GM18858 (cell line): ENCODE measurements at regions not wholly inside any gene's neighbourhood (a gene's known extent, or its start where the extent isn't known, plus 50 kb on each side); places are given as distances from the start of the nearest gene placed in this dataset.

Experiments used
- ATAC-seq: cut with Tn5 transposase; IDR thresholded peaks from one replicate; pipeline ENCODE4 v1.9.1; 2021; ENCODE audit not compliant: unreplicated experiment

DNA sequence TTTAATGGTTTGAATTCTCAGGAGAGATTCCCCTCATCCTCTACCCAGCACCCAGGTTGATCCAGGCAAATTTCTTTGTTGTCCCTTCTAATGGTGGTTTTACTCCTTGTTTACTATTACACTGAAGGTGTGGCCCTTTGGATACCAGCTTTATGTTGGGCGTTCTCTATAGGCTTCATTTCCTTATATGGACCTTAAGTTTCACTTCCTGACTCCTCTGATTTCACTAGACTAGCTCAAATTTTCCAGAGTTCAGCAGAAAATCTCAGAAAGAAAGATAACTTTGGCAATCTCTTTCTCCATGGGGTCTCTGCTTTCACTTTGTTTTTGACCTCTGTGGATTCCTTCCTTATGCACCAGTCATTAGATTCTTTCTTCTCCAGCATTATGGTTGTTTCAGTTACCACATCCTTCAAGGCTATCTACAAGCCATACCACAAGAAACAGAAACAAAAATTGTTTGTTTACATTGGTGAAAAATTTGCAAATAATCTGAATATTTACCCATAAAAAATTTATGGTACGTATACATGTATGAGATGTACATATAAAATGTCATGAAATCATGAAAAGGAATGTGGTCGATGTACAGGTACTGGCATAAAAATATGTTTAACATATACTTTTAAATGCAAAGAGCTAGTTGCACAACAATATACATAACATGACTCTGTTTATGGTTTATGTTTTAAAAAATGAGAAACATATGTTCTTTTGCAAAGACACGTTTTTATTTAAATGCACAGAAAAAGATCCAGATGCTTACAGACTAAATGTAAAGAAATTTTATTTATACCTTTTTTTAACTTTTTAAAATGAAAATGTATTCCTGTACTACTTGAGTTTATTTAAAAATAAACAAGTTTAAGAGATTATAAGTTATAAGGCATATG, 212.6 kb downstream of the LACC1 start:
- ATAC-seq: no peak

DNA sequence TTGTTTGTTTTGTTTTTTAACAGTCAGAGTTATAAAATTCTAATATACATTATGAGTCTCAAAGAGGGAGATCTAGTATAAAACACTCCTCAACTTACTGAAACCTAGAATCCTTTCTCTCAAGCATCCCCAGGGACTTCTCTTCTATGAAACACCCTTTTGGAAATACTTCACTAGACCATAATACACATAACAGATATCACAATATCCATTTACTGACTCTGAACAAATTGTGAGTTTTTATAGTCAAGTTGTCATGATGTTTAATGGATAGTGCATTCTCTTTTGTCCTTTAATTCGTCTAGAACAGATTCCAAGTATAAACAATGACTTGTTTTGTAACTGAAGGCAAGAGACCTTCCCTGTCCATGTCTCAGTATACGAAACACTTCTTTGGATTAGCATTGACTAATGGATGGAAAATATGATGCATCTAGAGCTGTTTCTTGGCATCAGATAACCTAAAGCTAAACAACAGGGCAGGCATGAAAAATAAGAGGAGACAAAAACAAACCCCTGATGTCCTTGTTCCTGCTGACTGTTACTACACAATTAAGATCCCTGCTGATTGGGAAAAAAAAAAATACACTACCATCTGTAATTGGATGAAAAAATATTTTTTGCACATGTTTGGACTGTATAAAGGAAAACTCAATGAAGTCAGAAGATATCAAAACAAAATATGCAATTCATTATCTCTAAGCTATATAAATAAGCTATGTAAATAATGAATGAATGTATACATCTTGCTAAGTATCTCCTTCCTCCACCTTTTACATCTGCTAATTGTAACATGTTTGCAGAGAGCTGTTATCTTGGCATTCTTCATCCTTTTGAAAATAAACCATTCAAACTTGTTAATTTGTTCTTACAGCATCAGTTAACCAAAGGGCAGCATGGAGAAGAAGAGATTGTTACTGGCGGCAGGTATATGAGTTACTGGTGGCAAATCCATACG, 214.2 kb downstream of the LACC1 start:
- no peak for ATAC-seq

DNA sequence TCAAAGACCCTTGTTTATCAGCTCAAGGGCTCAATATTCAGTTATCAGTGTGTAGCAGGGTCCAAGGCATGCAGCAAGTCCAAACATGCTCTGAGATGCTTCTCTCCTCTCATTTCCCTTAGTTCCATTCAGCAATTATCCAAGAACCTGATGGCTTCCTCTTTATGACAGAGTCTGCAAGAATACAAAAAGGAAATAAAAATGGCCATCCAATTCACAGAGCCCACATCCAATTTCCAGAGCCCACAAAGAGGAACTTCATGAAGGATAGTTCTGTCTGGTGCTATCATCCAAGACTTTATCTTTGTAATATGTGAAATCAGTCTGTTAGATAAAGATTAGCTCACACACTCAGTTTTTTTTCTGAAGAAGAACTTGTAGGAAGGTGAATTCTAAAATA, 217.2 kb downstream of the LACC1 start:
- no peak for ATAC-seq

DNA sequence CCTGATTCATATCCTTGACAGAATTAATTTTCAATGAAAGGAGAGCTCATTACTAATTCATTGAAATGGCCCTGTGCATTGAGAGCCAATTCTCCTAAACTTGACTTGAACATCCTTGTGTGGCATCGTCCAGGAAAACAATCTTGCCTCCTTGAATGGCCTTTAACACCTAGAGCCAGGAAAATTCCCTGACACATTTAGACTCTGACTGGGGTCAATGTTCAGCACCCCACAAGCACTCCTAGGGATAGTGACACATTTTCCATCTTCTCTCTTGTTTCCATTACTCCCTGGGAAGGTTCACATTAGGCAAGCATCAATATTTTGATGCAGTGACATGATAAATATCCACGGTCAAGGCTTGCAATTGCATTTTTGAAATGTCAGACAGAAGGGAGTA, 218.9 kb downstream of the LACC1 start:
- ATAC-seq: no peak

DNA sequence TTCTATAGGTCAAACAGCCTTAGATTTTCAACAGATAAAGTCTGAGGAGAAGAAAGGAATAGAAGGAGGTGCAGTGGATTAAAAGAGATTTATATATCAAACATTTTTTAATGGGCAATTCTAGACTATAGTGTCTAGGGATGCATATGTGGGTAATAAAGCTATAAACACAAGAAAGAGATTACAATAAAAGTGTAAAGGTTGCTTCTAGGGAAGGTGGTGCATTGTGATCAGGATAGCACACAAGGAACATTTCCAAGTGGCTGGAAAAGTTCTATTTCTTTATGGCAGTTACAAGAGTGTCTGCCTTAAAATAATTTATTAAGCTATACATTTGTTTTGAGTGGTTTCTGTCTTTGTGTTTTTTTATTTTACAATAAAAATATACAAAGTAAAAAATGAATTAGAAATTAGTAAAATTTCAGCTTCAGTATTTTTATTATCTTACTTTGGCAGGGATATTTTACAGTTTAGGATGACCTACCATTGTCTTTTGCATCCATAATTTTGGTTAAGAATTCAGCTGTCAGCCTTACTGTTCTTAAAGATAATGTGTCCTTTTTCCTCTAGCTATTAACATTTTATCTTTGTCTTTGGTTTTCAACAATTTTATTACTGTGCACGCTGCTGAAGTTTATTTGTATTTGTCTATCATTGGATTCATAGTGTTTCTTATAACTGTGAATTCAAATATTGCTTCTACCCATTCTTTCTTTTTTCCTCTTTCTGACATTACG, 221.8 kb downstream of the LACC1 start:
- ATAC-seq: no peak

DNA sequence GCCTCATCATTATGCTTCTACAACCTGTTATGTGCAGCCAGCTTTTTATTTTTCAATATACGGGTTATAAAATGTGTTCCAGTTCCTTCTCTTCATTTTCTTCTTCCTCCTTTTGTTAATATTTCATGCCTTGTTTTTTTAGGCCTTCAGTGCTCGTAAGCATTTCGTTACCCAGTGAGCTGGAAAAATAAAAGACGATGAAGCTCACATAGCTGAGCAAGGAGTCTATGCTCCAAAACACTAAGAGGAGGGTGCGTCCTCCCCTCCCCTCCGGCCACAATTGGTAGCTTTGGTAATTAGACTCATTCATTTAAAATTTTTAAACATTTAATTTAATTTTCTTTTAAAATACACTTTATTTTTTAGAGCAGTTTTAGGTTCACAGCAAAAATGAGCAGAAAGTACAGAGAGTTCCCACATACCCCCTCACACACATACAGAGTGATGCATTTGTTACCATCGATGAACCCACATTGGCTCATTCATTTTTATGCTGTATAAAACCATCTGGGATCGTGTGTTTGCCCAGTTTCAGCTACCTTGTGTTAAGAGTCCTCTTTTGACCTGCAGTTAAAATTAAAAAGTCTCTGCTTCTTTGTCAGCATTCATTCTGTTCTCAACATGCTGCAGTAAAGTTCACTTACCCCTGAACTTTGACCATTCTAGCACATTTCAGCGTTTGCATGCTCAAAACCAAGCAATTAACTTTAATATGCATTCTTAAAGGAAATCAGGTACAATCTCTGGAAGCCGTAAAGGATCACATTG, 223.9 kb downstream of the LACC1 start:
- ATAC-seq: no peak

DNA sequence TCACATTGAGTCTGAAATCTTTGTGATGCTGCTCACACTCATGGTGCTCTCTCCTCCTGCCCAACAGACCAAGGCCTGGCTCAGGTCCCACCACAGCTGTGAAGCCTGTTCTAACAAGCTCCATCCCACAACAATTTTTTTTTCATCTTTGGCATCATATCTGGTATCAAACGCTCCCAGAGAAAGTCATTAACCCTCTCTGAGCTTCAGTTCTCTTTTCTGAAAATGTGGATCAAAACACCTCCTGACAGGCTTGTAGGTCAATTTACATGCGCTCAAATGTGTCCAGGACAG, 224.4 kb downstream of the LACC1 start:
- no peak for ATAC-seq

DNA sequence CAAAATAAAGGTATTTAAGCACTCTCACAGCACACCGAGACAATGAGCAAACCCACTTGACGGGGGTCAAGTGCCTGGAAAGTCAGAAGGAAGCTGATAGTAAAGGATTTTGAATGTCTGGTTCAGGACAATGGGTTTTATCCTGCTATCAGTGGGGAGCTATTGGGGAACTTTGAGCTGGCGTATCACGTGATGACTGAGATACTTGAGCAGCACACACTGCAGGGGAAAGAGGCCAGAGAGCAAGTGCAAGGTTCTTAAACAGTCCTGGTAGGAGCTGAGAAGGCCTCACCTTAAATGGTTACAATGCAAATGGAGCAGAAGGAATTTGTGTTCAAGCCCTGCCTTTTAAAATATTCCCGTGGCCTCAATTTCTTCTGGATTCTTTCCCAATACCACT, 225.3 kb downstream of the LACC1 start:
- no peak for ATAC-seq

DNA sequence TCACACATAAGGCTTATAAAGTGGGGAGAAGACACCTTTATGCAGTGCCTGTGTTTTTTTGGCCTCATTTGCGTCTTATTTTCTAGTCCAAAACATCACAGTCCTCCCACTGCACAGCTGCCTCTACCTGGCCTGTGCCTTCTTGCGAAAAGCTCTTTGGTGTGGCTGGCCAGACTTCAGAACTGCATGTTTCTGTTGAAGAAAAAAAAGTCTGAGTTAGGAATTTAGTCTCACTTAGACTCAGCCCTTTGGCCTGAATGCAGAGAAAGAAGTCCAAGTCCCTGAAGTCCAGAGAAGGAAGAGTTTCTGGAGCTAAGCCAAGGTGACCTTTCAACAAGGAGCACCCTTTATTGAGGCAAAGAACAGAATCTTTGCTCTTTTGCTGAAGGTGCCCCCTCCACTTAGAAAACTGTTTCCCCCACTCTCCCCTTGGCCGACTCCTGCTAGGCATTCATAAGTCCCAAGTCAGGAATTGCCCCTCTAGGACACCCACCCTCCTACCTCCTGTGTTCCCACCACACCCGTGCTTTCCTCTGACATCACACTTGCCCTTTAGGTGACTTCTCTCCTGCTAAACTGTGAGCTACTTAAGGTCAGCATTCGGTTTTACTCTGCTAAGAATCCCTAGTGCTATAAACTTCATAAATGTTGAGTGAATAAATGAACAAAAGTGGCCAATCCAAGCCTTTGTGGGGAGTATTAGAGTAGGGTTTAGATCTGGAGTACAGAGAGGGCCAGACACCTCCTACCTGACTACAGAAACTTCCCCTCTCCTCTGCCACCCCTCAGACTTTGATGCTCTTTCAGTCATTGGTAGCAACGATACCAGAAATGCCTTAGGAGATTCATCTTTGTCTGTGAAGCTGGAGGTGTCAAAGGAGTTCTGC, 226.8 kb downstream of the LACC1 start:
- ATAC-seq: no peak

DNA sequence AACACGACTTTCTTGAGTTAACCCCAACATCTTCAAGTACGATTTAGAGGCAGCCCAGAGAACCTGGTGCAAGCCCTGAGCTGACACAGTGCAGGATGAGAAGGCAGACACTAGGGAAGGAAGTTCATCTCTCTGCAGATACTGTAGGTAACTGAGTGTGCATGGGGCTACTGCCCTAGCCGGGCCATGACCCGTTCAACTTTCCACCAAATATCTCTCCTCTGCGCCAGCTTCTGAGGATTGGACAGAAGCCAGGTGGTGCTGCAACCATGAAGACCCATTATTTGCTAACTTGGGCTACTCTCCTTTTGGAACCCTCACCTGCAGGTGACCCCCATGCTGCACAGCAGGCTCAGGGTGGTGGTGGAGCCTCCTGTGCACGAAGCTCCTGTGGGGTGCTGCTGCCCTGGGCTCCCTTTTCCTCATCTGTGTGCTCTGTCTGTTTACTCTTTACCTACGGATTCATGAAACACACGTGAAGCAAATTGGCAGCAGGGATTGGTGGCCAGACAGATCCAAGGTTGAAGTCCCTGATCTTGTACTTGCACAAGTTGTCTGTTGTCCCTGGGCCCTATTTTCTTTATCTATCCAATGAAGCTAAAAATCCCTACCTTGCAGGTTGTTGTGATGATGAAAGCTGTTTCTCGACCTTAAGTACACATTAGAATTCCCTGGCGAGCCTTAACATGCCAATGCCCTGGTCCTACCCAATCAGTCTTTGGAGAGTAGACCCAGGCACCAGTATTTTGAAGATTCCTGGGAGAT, 227.8 kb downstream of the LACC1 start:
- no peak for ATAC-seq

DNA sequence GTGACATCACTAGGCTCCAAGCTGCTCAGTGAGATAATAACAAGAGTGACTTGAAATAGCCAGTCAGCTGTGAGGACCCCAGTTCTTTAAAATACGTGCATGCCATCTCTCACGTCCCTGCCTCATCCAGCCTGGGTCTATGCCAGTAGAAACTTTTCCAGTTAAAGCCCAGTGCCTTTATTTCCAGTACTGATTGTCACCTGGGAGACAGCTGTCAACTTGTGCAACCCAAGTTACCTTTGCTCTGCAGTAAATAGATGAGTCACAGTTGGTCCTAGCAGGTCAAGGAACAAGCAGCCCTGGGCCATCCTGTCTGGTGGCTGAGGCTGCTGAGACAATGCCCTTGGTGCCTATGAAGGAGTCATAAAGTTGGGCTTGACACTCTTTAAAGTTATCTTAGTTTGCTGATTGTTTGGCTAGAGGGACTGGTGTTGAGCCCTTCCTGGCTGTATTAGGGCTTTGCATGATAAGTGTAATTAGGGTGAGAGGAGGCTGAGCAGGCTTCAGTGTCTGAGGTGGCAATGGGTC, 228.7 kb downstream of the LACC1 start:
- no peak for ATAC-seq

DNA sequence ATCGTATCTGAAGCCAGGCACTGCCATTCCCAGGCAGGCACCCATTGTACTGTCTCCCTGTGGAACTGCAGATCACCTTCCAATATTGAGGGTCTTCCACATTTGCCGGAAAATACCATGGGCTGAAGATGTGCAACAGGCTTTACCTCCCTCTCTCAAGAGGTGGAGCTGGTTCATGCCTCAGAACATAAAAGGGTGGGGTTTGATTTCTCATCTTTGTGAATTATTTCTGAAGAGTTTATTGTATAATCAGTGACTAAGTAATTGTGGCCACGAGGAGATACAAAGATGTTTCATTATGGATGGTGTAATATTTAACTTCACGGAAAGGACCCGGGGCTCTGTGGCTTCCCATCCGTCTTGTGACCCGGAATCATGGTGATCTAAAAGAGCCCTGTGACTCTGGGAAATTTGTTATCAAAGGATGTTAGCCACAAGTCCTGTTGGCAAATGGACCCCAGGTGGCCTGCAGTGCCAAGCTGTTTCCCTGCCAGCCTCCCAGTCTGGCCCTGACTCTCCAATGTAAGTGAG, 230.5 kb downstream of the LACC1 start:
- no peak for ATAC-seq

DNA sequence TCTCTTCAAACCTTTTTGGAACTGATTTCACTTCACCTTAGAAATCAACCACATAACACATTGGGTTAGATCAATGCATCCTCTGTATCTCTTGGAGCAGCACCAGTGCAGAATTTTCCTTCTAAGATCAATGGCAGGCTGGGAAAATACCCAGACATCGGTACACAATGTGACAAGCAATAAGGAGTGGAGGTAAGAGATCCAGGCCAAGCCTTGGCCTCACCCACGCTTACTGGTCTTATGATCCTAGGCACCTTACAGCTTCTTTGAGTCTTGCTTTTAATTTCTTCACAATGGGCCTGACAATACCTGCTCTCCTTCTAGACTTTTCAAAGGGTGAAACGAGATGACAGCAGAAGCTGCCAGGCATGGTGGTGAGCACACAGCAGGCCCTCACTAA, 232.0 kb downstream of the LACC1 start:
- ATAC-seq: no peak

DNA sequence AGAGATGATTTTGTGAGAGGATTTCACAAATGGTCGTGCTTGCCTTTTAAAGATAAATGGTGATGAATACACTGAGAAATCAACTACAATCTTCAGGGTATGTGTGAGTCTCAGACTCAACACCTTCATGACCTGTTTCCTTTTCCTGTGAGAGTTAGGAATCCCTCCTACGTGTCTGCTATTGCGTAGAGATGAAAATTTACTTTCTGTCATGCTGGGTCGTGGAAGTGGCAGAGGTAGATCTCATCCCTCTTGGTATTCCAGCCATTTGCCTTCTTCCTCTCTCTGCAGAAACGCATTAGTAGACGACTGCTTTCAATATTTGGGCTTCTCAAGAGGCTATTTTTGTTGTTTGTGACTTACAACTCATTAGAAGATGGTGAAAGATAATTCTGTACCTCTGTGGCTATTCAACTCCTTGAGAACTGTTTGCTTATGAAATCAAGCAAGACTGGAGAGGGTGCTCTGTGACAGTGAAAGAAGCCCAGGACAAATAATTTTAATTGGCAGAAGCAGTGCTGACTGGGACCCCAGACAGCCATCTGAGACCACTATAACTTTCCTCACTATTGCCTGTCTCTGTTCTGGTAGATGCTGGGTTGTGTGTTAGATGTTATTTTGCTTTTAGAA, 233.1 kb downstream of the LACC1 start:
- no peak for ATAC-seq

DNA sequence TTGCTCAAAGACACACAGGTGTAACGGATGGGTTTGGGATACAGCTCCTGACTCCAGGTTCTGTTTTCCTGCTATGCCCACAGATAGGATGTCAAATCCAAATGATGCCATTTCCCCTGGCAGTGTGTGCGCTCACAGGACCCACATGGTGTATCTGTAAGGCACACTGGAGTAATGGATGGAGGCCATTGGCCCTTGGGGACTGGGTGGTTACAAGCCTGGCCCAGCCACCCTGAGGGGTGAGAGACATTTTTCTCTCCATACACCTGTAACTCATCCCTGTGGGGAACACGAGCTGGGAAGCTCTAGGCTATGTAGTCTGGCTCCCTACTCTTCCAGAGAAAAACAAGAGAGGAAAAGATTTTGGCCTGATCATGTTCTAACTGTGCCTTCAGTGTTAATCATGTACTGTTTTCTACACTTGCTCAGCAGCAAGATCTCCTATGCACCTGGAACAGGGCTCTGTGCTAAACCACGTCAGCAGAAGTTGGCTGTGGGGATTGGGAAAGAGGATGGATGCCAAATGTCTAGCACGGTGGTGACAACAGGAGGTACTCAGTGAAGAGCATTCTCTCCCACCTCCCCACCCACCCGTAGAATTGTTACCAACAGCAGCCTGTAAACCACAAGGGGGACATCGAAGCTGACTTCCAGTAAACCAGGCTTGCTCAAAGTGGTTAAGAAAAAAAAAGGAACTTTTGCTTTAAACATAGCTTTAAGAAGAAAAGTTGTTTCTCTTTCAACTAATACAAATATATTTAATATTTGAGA, 237.0 kb downstream of the LACC1 start:
- ATAC-seq: no peak

DNA sequence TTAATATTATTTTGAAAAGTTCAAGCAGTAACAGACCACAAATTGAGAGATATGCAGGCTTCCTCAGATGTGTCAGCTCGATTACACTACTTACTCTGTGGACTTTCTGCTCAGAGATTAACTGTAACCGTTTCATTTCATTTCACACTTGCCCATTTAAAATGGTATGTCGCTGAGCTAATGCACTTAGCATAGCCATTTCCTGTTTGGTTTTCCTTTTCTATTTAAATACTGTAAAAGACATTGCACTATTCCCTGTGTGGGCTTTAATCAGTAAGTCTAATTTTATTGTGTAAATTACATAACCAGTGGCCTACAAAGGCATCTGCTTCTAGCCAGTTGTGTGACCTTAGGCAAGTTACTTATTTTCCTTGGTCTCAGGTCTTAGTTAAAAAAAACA, 237.6 kb downstream of the LACC1 start:
- ATAC-seq: no peak

DNA sequence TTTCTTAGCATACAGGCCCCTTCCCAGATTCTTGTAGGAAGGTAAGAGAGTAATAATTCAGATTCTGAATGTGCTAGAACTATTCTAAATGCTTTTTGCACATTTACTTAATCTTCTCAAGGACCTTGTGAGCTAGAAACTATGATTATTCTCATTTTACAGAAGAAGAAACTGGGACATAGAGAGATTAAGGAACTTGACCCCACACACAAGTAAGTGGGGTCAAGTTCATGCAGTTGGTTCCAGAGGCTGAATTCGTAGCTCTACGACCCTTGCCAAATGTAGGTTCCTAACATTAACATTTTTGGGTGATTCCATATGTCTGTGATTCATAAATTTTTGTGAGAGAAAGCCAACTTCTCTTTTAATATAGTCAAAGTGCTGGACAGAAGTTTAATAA, 238.1 kb downstream of the LACC1 start:
- ATAC-seq: no peak
